Ovary (tissue), 3 donors: ENCODE measurements at regions not wholly inside any gene's neighbourhood (a gene's known extent, or its start where the extent isn't known, plus 50 kb on each side); places are given as distances from the start of the nearest gene placed in this dataset.

Source experiments
- POLR2A ChIP-seq: fragments of 450-650 bp; IDR thresholded peaks from one replicate; pipeline ENCODE4 v1.6.1; 2017; ENCODE audit warnings: antibody characterized with exemption, mild to moderate bottlenecking, moderate library complexity
- TF ChIP-seq, protein P1 (sequence below), 3 donors: fragments of 450-650 bp in 2 of 3; fragments of 200-600 bp in 1 of 3; IDR thresholded peaks; one replicate each; pipeline versions ENCODE4 v1.5.1 to v1.8.0; 2016 to 2022; ENCODE audit warnings: antibody characterized with exemption in 3 of 3, mild to moderate bottlenecking in 1 of 3
- donor health status: DM: no; HTN: no; CAD: no.

DNA sequence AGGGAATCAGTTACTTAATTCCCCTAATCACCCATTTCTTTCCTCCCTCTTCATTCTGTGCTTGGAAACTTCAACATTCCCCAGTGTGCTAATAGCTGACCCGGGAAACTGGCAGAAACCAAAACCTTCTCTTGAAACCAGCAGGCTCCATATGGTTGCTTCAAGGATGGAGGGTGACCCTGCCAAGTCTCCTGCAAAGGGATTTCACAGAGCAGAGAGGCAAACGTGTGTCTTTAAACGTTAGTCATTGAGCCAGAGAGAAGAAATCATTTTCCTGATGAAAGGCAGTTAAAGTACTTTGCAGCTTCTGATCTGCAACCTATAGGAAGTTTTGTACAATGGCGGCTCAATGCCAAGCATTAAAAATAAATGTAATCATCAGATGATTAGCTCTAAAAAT lies 220.9 kb downstream of the POU4F1 start:
- TF ChIP-seq POLR2A, result no peak
- TF ChIP-seq, protein P1, sequence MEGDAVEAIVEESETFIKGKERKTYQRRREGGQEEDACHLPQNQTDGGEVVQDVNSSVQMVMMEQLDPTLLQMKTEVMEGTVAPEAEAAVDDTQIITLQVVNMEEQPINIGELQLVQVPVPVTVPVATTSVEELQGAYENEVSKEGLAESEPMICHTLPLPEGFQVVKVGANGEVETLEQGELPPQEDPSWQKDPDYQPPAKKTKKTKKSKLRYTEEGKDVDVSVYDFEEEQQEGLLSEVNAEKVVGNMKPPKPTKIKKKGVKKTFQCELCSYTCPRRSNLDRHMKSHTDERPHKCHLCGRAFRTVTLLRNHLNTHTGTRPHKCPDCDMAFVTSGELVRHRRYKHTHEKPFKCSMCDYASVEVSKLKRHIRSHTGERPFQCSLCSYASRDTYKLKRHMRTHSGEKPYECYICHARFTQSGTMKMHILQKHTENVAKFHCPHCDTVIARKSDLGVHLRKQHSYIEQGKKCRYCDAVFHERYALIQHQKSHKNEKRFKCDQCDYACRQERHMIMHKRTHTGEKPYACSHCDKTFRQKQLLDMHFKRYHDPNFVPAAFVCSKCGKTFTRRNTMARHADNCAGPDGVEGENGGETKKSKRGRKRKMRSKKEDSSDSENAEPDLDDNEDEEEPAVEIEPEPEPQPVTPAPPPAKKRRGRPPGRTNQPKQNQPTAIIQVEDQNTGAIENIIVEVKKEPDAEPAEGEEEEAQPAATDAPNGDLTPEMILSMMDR (IDR thresholded peaks at IDR 0.05), result no peak
